Testis (tissue), 2 donors: ENCODE measurements at regions not wholly inside any gene's neighbourhood (a gene's known extent, or its start where the extent isn't known, plus 50 kb on each side); places are given as distances from the start of the nearest gene placed in this dataset.

Source experiments
- POLR2A ChIP-seq: fragments of 450-650 bp; IDR thresholded peaks from one replicate; pipeline ENCODE4 v1.6.1; 2017; ENCODE audit warnings: antibody characterized with exemption, mild to moderate bottlenecking, moderate library complexity
- TF ChIP-seq, protein P1 (sequence below), 3 experiments: fragments of 450-650 bp in 2 of 3; fragments of 200-600 bp in 1 of 3; sonication (generic) in 1 of 3; IDR thresholded peaks; one replicate each; pipeline ENCODE4 v1.5.1; 2016 to 2019; ENCODE audit warnings: antibody characterized with exemption in 3 of 3, mild to moderate bottlenecking in 2 of 3, moderate library complexity in 1 of 3

DNA sequence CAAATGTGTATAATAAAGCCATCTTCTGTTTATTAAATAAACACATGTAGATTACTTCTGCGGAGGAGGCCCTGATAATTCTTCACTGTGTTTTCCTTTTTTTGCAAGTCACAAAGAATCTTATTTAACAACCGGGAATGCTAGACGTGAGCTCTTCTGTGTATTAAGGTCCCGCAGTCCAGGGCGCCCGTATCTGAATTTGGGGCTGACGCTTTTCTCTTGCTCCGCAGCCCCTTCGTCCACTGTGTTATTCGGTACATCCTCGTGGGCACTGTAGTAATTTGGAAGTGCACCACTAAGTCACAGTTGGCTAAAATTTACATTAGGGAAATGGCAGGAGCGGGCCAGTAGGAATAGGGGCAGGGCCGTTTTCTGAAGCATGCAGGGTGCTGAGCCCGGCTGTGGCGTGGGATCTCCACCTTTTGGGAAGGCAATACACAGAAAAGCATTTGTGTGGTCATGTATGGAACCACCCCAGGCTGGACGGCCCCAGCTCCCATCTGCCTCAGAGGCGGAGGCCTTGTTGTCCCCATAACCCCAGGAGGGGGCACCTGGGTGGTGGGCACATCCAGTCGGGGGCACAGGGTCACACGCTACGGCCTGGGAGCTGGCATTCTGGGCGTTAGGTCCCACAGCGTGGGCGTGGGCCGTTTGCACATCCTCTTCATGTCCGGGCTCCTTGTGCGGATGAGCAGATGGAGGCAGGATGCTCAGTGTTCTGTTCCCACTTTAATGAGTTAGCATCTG, 258.7 kb upstream of the IRX4 start:
- TF ChIP-seq, protein P1, sequence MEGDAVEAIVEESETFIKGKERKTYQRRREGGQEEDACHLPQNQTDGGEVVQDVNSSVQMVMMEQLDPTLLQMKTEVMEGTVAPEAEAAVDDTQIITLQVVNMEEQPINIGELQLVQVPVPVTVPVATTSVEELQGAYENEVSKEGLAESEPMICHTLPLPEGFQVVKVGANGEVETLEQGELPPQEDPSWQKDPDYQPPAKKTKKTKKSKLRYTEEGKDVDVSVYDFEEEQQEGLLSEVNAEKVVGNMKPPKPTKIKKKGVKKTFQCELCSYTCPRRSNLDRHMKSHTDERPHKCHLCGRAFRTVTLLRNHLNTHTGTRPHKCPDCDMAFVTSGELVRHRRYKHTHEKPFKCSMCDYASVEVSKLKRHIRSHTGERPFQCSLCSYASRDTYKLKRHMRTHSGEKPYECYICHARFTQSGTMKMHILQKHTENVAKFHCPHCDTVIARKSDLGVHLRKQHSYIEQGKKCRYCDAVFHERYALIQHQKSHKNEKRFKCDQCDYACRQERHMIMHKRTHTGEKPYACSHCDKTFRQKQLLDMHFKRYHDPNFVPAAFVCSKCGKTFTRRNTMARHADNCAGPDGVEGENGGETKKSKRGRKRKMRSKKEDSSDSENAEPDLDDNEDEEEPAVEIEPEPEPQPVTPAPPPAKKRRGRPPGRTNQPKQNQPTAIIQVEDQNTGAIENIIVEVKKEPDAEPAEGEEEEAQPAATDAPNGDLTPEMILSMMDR (IDR thresholded peaks at IDR 0.05): no peak
- no peak for TF ChIP-seq POLR2A
